GM12878 (cell line): ENCODE measurements at regions not wholly inside any gene's neighbourhood (a gene's known extent, or its start where the extent isn't known, plus 50 kb on each side); places are given as distances from the start of the nearest gene placed in this dataset.

Source experiments
- ATAC-seq: fragments of 200-7000 bp; cut with Tn5 transposase; 3 replicates; pipeline ENCODE4 v1.9.1; 2020; ENCODE audit warnings: mild to moderate bottlenecking, moderate library complexity
- BruUV-seq: library from RNA; stranded (reverse); fragments of 400-500 nt; replicated peaks from 2 replicates; lab custom pipeline; 2021; lab: Mats Ljungman, UMichigan
- CTCF ChIA-PET: fragments of 300-600 bp; sonication (Branson Sonifier 250); formaldehyde crosslinking; extraction: SDS; loops from one replicate; lab custom pipeline; 2021; ENCODE audit warnings: inconsistent platforms; lab: Yijun Ruan, JAX
- POLR2A ChIA-PET: fragments of 350-600 bp; formaldehyde crosslinking; extraction: SDS; loops from one replicate; lab custom pipeline; 2021; ENCODE audit warnings: inconsistent platforms; lab: Charles Lee
- RAD21 ChIA-PET: fragments of 300-600 bp; sonication (Branson Sonifier 250); formaldehyde crosslinking; loops from one replicate; lab custom pipeline; 2023; ENCODE audit warnings: antibody characterized with exemption; ENCODE audit not compliant: unreplicated experiment; lab: Charles Lee
- SMC1A ChIA-PET: fragments of 300-600 bp; sonication (Branson Sonifier 250); formaldehyde crosslinking; loops from one replicate; lab custom pipeline; 2023; ENCODE audit not compliant: unreplicated experiment, uncharacterized antibody; lab: Charles Lee
- DNase-seq: peaks from one replicate; pipeline ENCODE4 v3.0.0-alpha.2; 2011; ENCODE audit warnings: low read depth, low spot score
- FAIRE-seq: peaks from 3 replicates; lab custom pipeline; 2011; peaks lifted over from hg19 to GRCh38; lab: Jason Lieb, UNC
- H2AFZ ChIP-seq: 2 replicates; pipeline ENCODE4 v1.6.0; 2011; ENCODE audit warnings: low read depth, low read length, control low read depth; ENCODE audit not compliant: control insufficient read depth
- H3K27ac ChIP-seq: 2 replicates; pipeline ENCODE4 v1.5.1; 2011; ENCODE audit warnings: control low read depth; ENCODE audit not compliant: control insufficient read depth, insufficient read depth
- H3K27me3 ChIP-seq, 2 experiments: replicated peaks in 1 of 2; 2 replicates each; pipeline versions ENCODE4 v1.6.0 to v1.6.1; 2011; ENCODE audit warnings: low read length in 1 of 2; ENCODE audit not compliant: control insufficient read depth in 2 of 2, insufficient read depth in 2 of 2
- H3K36me3 ChIP-seq, 2 experiments: 2 replicates each; pipeline ENCODE4 v1.5.1; 2011; ENCODE audit warnings: low read length in 1 of 2; ENCODE audit not compliant: control insufficient read depth in 2 of 2, insufficient read depth in 2 of 2
- H3K4me1 ChIP-seq: 2 replicates; pipeline ENCODE4 v1.6.1; 2011; ENCODE audit warnings: mild to moderate bottlenecking, low read length, moderate library complexity, mixed read lengths; ENCODE audit not compliant: control insufficient read depth, insufficient read depth
- H3K4me2 ChIP-seq: 2 replicates; pipeline ENCODE4 v1.6.0; 2011; ENCODE audit warnings: control low read depth; ENCODE audit not compliant: control insufficient read depth, insufficient read depth
- H3K4me3 ChIP-seq: fragments of 200-600 bp; sonication (generic); 2 replicates; pipeline ENCODE4 v1.5.1; 2016
- H3K79me2 ChIP-seq: 2 replicates; pipeline ENCODE4 v1.6.0; 2011; ENCODE audit warnings: low read length; ENCODE audit not compliant: control insufficient read depth, insufficient read depth
- H3K9ac ChIP-seq: 2 replicates; pipeline ENCODE4 v1.8.0; 2011; ENCODE audit warnings: low read length, control low read depth, mixed read lengths; ENCODE audit not compliant: control insufficient read depth, insufficient read depth
- H3K9me3 ChIP-seq: replicated peaks from 3 replicates; pipeline ENCODE4 v1.5.1; 2011; ENCODE audit warnings: mild to moderate bottlenecking, low read length; ENCODE audit not compliant: control insufficient read depth, insufficient read depth
- H4K20me1 ChIP-seq: 2 replicates; pipeline ENCODE4 v1.6.0; 2011; ENCODE audit not compliant: control insufficient read depth, insufficient read depth
- JUNB ChIP-seq: IDR thresholded peaks from 2 replicates; pipeline ENCODE4 v1.6.1; 2016; ENCODE audit warnings: antibody characterized with exemption, mild to moderate bottlenecking
- NR2C2 ChIP-seq: IDR thresholded peaks from 2 replicates; pipeline ENCODE4 v1.6.1; 2011; ENCODE audit warnings: borderline replicate concordance, low read depth; ENCODE audit not compliant: control insufficient read depth, insufficient read length
- ZNF274 ChIP-seq: IDR thresholded peaks from one replicate; pipeline ENCODE4 v1.8.0; 2011; ENCODE audit not compliant: insufficient read length, insufficient read depth
- WGBS: methylation state at CpG from one replicate; pipeline ENCODE4 v1.1.6; 2016; ENCODE audit warnings: low lambda C conversion rate; ENCODE audit not compliant: insufficient replicate concordance, insufficient coverage; ENCODE audit errors: missing lambda C conversion rate; 5-methylcytosine and 5-hydroxymethylcytosine counted together
- in situ Hi-C: fragments of 300-500 bp; cut with MboI; formaldehyde crosslinking; loops from 9 replicates; pipeline ENCODE4 v1.14.3; 2018; ENCODE audit warnings: mixed read lengths
- intact Hi-C: fragments of 100-400 bp; cut with micrococcal nuclease; formaldehyde crosslinking; loops from one replicate; pipeline ENCODE4 v1.14.2; 2022; ENCODE audit not compliant: unreplicated experiment
- TF ChIP-seq, protein P1 (sequence below): fragments of 450-650 bp; IDR thresholded peaks from 2 replicates; pipeline ENCODE4 v1.6.1; 2016; ENCODE audit warnings: mild to moderate bottlenecking, moderate library complexity, borderline replicate concordance
- TF ChIP-seq, protein P2 (sequence below): IDR thresholded peaks from 2 replicates; pipeline ENCODE4 v1.6.1; 2011; ENCODE audit warnings: mild to moderate bottlenecking, low read depth, low read length, moderate library complexity; ENCODE audit not compliant: insufficient replicate concordance
- TF ChIP-seq, protein P3 (sequence below): fragments of 150-350 bp; IDR thresholded peaks from 2 replicates; pipeline ENCODE4 v1.6.1; 2014; ENCODE audit warnings: mild to moderate bottlenecking, low read depth, low read length
- TF ChIP-seq, protein P4 (sequence below): fragments of 450-650 bp; IDR thresholded peaks from 2 replicates; pipeline ENCODE4 v1.6.1; 2017; ENCODE audit warnings: mild to moderate bottlenecking

DNA sequence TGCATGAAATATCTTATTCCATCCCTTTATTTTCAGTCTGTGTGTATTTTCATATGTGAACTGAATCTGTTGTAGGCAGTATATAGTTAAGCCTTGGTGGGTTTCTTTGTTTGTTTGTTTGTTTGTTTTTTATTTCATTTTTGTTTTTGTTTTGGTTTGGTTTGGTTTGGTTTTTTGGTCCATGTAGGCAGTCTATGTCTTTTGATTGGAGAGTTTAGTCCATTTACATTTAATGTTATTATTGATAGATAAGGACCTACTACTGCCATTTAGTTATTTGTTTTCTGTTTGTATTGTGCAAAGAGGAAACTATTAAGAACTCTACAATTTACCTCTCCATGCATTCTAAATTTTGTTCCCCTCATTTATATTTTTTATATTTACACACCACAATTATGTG, 695.9 kb upstream of the GRM3 start (continued):
- TF ChIP-seq, protein P1, sequence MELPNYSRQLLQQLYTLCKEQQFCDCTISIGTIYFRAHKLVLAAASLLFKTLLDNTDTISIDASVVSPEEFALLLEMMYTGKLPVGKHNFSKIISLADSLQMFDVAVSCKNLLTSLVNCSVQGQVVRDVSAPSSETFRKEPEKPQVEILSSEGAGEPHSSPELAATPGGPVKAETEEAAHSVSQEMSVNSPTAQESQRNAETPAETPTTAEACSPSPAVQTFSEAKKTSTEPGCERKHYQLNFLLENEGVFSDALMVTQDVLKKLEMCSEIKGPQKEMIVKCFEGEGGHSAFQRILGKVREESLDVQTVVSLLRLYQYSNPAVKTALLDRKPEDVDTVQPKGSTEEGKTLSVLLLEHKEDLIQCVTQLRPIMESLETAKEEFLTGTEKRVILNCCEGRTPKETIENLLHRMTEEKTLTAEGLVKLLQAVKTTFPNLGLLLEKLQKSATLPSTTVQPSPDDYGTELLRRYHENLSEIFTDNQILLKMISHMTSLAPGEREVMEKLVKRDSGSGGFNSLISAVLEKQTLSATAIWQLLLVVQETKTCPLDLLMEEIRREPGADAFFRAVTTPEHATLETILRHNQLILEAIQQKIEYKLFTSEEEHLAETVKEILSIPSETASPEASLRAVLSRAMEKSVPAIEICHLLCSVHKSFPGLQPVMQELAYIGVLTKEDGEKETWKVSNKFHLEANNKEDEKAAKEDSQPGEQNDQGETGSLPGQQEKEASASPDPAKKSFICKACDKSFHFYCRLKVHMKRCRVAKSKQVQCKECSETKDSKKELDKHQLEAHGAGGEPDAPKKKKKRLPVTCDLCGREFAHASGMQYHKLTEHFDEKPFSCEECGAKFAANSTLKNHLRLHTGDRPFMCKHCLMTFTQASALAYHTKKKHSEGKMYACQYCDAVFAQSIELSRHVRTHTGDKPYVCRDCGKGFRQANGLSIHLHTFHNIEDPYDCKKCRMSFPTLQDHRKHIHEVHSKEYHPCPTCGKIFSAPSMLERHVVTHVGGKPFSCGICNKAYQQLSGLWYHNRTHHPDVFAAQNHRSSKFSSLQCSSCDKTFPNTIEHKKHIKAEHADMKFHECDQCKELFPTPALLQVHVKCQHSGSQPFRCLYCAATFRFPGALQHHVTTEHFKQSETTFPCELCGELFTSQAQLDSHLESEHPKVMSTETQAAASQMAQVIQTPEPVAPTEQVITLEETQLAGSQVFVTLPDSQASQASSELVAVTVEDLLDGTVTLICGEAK, result no peak
- TF ChIP-seq NR2C2, result no peak

DNA sequence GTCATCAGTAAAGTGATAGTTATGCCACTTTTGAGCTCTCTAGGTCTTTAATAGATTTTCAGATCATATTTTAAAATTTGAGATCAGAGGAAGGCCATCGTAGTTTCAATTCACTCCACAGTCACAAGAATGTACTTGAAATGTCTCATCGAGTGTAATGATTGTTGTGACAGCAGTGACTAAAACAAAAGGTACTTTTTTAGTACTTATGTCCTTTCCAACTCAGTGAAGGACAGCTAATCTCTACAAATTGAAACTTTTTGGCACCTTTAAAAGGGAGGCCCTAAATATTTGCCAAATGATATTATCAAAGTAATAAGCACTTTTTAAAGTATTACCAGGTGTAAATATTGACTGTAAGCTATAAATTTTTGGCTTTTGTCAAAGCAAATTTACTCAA, 702.9 kb upstream of the GRM3 start:
- 8% methylated on average over 2 of the region's 2 CpGs for WGBS
- no peak for FAIRE-seq
- RAD21 ChIA-PET, result no interaction called here

More for the DNA sequence above, 702.9 kb upstream of the GRM3 start:
- intact Hi-C loops, result no loop called here
- in situ Hi-C loops, result no loop called here
- Histone ChIP-seq H3K4me1 (no peaks in the 10 kb centered on the region), H3K4me3 (no peak overlapping the region), H3K27ac (no peak overlapping the region), H2AFZ (no peak overlapping the region), H3K9me3 (no peaks in the 10 kb centered on the region), H3K36me3 (no peaks in the 10 kb centered on the region), H3K4me2 (no peak overlapping the region), H3K79me2 (no peaks in the 10 kb centered on the region), H3K9ac (no peak overlapping the region), H4K20me1 (no peaks in the 10 kb centered on the region), H3K27me3 (no peaks in the 10 kb centered on the region)
- CTCF ChIA-PET, result no interaction called here
- TF ChIP-seq JUNB (no peak), ZNF274 (no peak)
- TF ChIP-seq, protein P2, sequence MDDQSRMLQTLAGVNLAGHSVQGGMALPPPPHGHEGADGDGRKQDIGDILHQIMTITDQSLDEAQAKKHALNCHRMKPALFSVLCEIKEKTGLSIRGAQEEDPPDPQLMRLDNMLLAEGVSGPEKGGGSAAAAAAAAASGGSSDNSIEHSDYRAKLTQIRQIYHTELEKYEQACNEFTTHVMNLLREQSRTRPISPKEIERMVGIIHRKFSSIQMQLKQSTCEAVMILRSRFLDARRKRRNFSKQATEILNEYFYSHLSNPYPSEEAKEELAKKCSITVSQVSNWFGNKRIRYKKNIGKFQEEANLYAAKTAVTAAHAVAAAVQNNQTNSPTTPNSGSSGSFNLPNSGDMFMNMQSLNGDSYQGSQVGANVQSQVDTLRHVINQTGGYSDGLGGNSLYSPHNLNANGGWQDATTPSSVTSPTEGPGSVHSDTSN, result no peak
- TF ChIP-seq, protein P3, sequence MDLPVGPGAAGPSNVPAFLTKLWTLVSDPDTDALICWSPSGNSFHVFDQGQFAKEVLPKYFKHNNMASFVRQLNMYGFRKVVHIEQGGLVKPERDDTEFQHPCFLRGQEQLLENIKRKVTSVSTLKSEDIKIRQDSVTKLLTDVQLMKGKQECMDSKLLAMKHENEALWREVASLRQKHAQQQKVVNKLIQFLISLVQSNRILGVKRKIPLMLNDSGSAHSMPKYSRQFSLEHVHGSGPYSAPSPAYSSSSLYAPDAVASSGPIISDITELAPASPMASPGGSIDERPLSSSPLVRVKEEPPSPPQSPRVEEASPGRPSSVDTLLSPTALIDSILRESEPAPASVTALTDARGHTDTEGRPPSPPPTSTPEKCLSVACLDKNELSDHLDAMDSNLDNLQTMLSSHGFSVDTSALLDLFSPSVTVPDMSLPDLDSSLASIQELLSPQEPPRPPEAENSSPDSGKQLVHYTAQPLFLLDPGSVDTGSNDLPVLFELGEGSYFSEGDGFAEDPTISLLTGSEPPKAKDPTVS, result no peak
- TF ChIP-seq, protein P4, sequence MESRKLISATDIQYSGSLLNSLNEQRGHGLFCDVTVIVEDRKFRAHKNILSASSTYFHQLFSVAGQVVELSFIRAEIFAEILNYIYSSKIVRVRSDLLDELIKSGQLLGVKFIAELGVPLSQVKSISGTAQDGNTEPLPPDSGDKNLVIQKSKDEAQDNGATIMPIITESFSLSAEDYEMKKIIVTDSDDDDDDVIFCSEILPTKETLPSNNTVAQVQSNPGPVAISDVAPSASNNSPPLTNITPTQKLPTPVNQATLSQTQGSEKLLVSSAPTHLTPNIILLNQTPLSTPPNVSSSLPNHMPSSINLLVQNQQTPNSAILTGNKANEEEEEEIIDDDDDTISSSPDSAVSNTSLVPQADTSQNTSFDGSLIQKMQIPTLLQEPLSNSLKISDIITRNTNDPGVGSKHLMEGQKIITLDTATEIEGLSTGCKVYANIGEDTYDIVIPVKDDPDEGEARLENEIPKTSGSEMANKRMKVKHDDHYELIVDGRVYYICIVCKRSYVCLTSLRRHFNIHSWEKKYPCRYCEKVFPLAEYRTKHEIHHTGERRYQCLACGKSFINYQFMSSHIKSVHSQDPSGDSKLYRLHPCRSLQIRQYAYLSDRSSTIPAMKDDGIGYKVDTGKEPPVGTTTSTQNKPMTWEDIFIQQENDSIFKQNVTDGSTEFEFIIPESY, result no peak
- DNase-seq, result no peak
- no peak for ATAC-seq
- SMC1A ChIA-PET, result no interaction called here
- POLR2A ChIA-PET, result no interaction called here
- BruUV-seq, result no TSS peak
